ENCODE measurements at regions not wholly inside any gene's neighbourhood (a gene's known extent, or its start where the extent isn't known, plus 50 kb on each side); places are given as distances from the start of the nearest gene placed in this dataset.
A peak's percentile ranks its signal among the peaks of the same experiment; 100 is the strongest.

- H3K27me3 ChIP-seq = no peaks in the 10 kb centered on the region
- no peak for DNase-seq
- no peak overlapping the region for H3K4me3 ChIP-seq
- no peaks in the 10 kb centered on the region for H3K36me3 ChIP-seq
- TF ChIP-seq, protein P1, sequence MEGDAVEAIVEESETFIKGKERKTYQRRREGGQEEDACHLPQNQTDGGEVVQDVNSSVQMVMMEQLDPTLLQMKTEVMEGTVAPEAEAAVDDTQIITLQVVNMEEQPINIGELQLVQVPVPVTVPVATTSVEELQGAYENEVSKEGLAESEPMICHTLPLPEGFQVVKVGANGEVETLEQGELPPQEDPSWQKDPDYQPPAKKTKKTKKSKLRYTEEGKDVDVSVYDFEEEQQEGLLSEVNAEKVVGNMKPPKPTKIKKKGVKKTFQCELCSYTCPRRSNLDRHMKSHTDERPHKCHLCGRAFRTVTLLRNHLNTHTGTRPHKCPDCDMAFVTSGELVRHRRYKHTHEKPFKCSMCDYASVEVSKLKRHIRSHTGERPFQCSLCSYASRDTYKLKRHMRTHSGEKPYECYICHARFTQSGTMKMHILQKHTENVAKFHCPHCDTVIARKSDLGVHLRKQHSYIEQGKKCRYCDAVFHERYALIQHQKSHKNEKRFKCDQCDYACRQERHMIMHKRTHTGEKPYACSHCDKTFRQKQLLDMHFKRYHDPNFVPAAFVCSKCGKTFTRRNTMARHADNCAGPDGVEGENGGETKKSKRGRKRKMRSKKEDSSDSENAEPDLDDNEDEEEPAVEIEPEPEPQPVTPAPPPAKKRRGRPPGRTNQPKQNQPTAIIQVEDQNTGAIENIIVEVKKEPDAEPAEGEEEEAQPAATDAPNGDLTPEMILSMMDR (IDR thresholded peaks at IDR 0.05) = no peak
- TF ChIP-seq POLR2A (IDR thresholded peaks at IDR 0.05) (no peak), EP300 (IDR thresholded peaks at IDR 0.05) (no peak)
- peaks cover 1% of the 10 kb centered on the region for H3K4me1 ChIP-seq (ENCODE audit: insufficient read depth)
- intact Hi-C loops (cut with DNase I) = no loop called here
- H3K9me3 ChIP-seq = no peaks in the 10 kb centered on the region
- 66 to 77% (median 74%) methylated on average over 7 of the region's 7 CpGs for WGBS, 3 donors
- H3K27ac ChIP-seq = no peak overlapping the region
Measured at GRCh38 chr14:30221546-30221945, 293.9 kb upstream of the PRKD1 start.

GRCh38 chr14:30223385-30223785, 295.7 kb upstream of the PRKD1 start:
- DNase-seq = peak; percentile 29 to 55 (median 49)
- TF ChIP-seq, protein P1 (IDR thresholded peaks at IDR 0.05) = no peak
- TF ChIP-seq EP300 (IDR thresholded peaks at IDR 0.05) = no peak
- TF ChIP-seq POLR2A (IDR thresholded peaks at IDR 0.05) = no peak
- no peaks in the 10 kb centered on the region for H3K36me3 ChIP-seq
- WGBS, 3 donors = 61 to 83% (median 81%) methylated on average over 2 of the region's 2 CpGs
- intact Hi-C loops (cut with DNase I) = no loop called here
- H3K9me3 ChIP-seq = no peaks in the 10 kb centered on the region
- peaks cover 3% of the 10 kb centered on the region for H3K4me1 ChIP-seq (ENCODE audit: insufficient read depth)
- H3K27ac ChIP-seq = no peak overlapping the region
- H3K4me3 ChIP-seq = no peak overlapping the region
- no peaks in the 10 kb centered on the region for H3K27me3 ChIP-seq

GRCh38 chr14:30223966-30224365, 296.3 kb upstream of the PRKD1 start:
- Histone ChIP-seq H3K27me3 (no peaks in the 10 kb centered on the region), H3K27ac (no peak overlapping the region), H3K36me3 (no peaks in the 10 kb centered on the region), H3K4me1 (ENCODE audit: insufficient read depth) (peaks cover 3% of the 10 kb centered on the region), H3K9me3 (no peaks in the 10 kb centered on the region), H3K4me3 (no peak overlapping the region)
- WGBS, 3 donors = 69 to 83% (median 72%) methylated on average over 3 of the region's 3 CpGs
- peak in 1 of 5 donors; percentile 16 for DNase-seq
- TF ChIP-seq, protein P1 (IDR thresholded peaks at IDR 0.05) = no peak
- TF ChIP-seq EP300 (IDR thresholded peaks at IDR 0.05) (no peak), POLR2A (IDR thresholded peaks at IDR 0.05) (no peak)
- intact Hi-C loops (cut with DNase I) = no loop called here

- H3K4me1 ChIP-seq (ENCODE audit: insufficient read depth) = peaks cover 3% of the 10 kb centered on the region
- intact Hi-C loops (cut with DNase I) = no loop called here
- DNase-seq = no peak
- H3K27me3 ChIP-seq = no peaks in the 10 kb centered on the region
- H3K9me3 ChIP-seq = no peaks in the 10 kb centered on the region
- no peak overlapping the region for H3K4me3 ChIP-seq
- WGBS, 3 donors = 74 to 86% (median 83%) methylated on average over 1 of the region's 1 CpG
- TF ChIP-seq POLR2A (IDR thresholded peaks at IDR 0.05) (no peak), EP300 (IDR thresholded peaks at IDR 0.05) (no peak)
- TF ChIP-seq, protein P1 (IDR thresholded peaks at IDR 0.05) = no peak
- H3K36me3 ChIP-seq = no peaks in the 10 kb centered on the region
- no peak overlapping the region for H3K27ac ChIP-seq
Measured at GRCh38 chr14:30225176-30225575, 297.5 kb upstream of the PRKD1 start.

All from ovary (tissue), 7 donors.